ENCODE measurements at regions not wholly inside any gene's neighbourhood (a gene's known extent, or its start where the extent isn't known, plus 50 kb on each side); places are given as distances from the start of the nearest gene placed in this dataset.

DNA sequence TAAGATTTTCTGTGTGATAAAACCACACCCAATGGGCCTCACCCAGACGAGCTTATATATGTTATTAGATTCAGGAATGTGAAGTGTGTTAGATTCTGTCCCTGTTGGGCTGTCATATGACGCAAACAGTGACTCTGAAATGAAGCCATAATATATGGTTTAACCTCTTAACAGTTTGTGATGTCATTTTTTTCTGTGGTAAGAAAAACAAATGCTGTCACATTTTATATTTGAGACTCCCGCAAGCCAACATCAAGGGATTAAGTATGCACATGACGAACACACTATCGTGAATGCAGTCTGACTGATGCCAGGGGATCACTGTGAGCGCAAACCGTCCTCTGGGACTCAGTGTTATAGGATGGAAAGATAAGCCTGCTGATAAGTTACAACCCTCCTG lies 321.7 kb downstream of the SH3GL2 start:
- no peak for TF ChIP-seq JUNB (IDR thresholded peaks at IDR 0.05)
- no peak for TF ChIP-seq ETV6 (conservative IDR thresholded peaks at IDR 0.05 in 1 of 2, IDR thresholded peaks at IDR 0.05 in 1 of 2; ENCODE audit: borderline replicate concordance in 1 of 2, low read depth in 1 of 2)
- TF ChIP-seq RAD21 (IDR thresholded peaks at IDR 0.05; ENCODE audit: insufficient read depth, low read depth, low read length), result no peak
- no peak for TF ChIP-seq TCF12 (IDR thresholded peaks at IDR 0.05; ENCODE audit: low read depth, low read length)
- TF ChIP-seq RB1 (IDR thresholded peaks at IDR 0.05; ENCODE audit: borderline replicate concordance), result no peak
- no peak for TF ChIP-seq PAX8 (IDR thresholded peaks at IDR 0.05)
- no peak for TF ChIP-seq SMAD5 (IDR thresholded peaks at IDR 0.05; ENCODE audit: low read depth)
- no peak for TF ChIP-seq KLF5 (IDR thresholded peaks at IDR 0.05; ENCODE audit: partially characterized antibody)
- TF ChIP-seq CBX5 (IDR thresholded peaks at IDR 0.05; ENCODE audit: low read depth), result no peak
- TF ChIP-seq CHD1 (IDR thresholded peaks at IDR 0.05; ENCODE audit: low read depth, low read length), result no peak
- no peak for TF ChIP-seq BRCA1 (IDR thresholded peaks at IDR 0.05; ENCODE audit: low read depth, low read length)
- TF ChIP-seq, protein P1, sequence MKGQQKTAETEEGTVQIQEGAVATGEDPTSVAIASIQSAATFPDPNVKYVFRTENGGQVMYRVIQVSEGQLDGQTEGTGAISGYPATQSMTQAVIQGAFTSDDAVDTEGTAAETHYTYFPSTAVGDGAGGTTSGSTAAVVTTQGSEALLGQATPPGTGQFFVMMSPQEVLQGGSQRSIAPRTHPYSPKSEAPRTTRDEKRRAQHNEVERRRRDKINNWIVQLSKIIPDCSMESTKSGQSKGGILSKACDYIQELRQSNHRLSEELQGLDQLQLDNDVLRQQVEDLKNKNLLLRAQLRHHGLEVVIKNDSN (IDR thresholded peaks at IDR 0.05; ENCODE audit: borderline replicate concordance, extremely low read length, insufficient read depth, low read depth, low read length), result no peak
- TF ChIP-seq LARP7 (IDR thresholded peaks at IDR 0.05), result no peak
- TF ChIP-seq HDGF (IDR thresholded peaks at IDR 0.05), result no peak
- TF ChIP-seq, protein P2, sequence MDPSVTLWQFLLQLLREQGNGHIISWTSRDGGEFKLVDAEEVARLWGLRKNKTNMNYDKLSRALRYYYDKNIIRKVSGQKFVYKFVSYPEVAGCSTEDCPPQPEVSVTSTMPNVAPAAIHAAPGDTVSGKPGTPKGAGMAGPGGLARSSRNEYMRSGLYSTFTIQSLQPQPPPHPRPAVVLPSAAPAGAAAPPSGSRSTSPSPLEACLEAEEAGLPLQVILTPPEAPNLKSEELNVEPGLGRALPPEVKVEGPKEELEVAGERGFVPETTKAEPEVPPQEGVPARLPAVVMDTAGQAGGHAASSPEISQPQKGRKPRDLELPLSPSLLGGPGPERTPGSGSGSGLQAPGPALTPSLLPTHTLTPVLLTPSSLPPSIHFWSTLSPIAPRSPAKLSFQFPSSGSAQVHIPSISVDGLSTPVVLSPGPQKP (IDR thresholded peaks at IDR 0.05; ENCODE audit: low read depth, low read length), result no peak
- TF ChIP-seq TBL1XR1 (IDR thresholded peaks at IDR 0.05; ENCODE audit: low read depth, low read length), result no peak
- FAIRE-seq, result no peak

More for the DNA sequence above, 321.7 kb downstream of the SH3GL2 start:
- SMC1A ChIA-PET (ENCODE audit: uncharacterized antibody, unreplicated experiment), result no interaction called here
- RAD21 ChIA-PET (ENCODE audit: unreplicated experiment), result no interaction called here
- DNase-seq (ENCODE audit: low read depth, low spot score) (no peak), ATAC-seq (no peak)
- Histone ChIP-seq H3K36me3 (ENCODE audit: control insufficient read depth in 2 of 2, insufficient read depth in 2 of 2, low read length in 1 of 2) (no peaks in the 10 kb centered on the region), H3K4me2 (ENCODE audit: control insufficient read depth, insufficient read depth) (no peak overlapping the region), H3K79me2 (ENCODE audit: control insufficient read depth, insufficient read depth, low read length) (no peaks in the 10 kb centered on the region), H3K4me3 (no peak overlapping the region), H3K9ac (ENCODE audit: control insufficient read depth, insufficient read depth, low read length) (no peak overlapping the region), H2AFZ (ENCODE audit: control insufficient read depth, low read depth, low read length) (no peak overlapping the region), H3K9me3 (replicated peaks; ENCODE audit: control insufficient read depth, insufficient read depth, low read length) (no peaks in the 10 kb centered on the region), H3K27ac (ENCODE audit: control insufficient read depth, insufficient read depth) (no peak overlapping the region), H3K4me1 (ENCODE audit: control insufficient read depth, insufficient read depth, low read length) (no peaks in the 10 kb centered on the region), H4K20me1 (ENCODE audit: control insufficient read depth, insufficient read depth) (no peaks in the 10 kb centered on the region), H3K27me3 (replicated peaks in 1 of 2; ENCODE audit: control insufficient read depth in 2 of 2, insufficient read depth in 2 of 2, low read length in 1 of 2) (peaks cover 0 to 3% of the 10 kb centered on the region in 2 experiments)
- 45% methylated on average over 7 of the region's 7 CpGs for WGBS (ENCODE audit: insufficient coverage, insufficient replicate concordance, low lambda C conversion rate, missing lambda C conversion rate)
- in situ Hi-C loops (cut with MboI), result loop anchor here (10.0 kb wide), 1 partner anchor 56 kb away; no protein-coding TSS in a partner anchor
- CTCF ChIA-PET, result no interaction called here
- intact Hi-C loops (cut with micrococcal nuclease; ENCODE audit: unreplicated experiment), result loop anchor here (5.0 kb wide), 1 partner anchor 48 kb away; no protein-coding TSS in a partner anchor
- POLR2A ChIA-PET, result no interaction called here
- BruUV-seq (replicated peaks), result no TSS peak
